SU-DHL-6 (cell line): ENCODE measurements at regions not wholly inside any gene's neighbourhood (a gene's known extent, or its start where the extent isn't known, plus 50 kb on each side); places are given as distances from the start of the nearest gene placed in this dataset.

Experiments
- H2AFZ ChIP-seq: fragments of 200-600 bp; sonication (generic); 2 replicates; pipeline ENCODE4 v1.6.1; 2014; ENCODE audit warnings: low read depth, mild to moderate bottlenecking, moderate library complexity, mixed read lengths, antibody characterized with exemption, low read length; ENCODE audit not compliant: severe bottlenecking
- H3F3A ChIP-seq: fragments of 200-600 bp; shearing (Covaris generic); 2 replicates; pipeline ENCODE4 v1.6.0; 2016; ENCODE audit warnings: antibody characterized with exemption, mild to moderate bottlenecking; ENCODE audit not compliant: insufficient read depth
- H3K27ac ChIP-seq: fragments of 200-600 bp; sonication (generic); 2 replicates; pipeline ENCODE4 v1.5.1; 2016; ENCODE audit warnings: low read depth, mild to moderate bottlenecking, low read length, moderate library complexity, mixed read lengths
- H3K27me3 ChIP-seq: fragments of 200-600 bp; sonication (generic), shearing (Covaris generic); 2 replicates; pipeline ENCODE4 v1.6.0; 2014; ENCODE audit warnings: mild to moderate bottlenecking, low read length
- H3K36me3 ChIP-seq: fragments of 200-600 bp; sonication (generic); 2 replicates; pipeline ENCODE4 v1.6.1; 2014; ENCODE audit warnings: mild to moderate bottlenecking, low read length, mixed read lengths
- H3K4me2 ChIP-seq: fragments of 300-600, 200-600 bp; shearing (Covaris generic), sonication (generic); 2 replicates; pipeline ENCODE4 v1.6.0; 2014; ENCODE audit warnings: low read length, low read depth, mild to moderate bottlenecking; ENCODE audit not compliant: poor library complexity, severe bottlenecking
- H3K4me3 ChIP-seq: fragments of 200-600 bp; sonication (generic); 2 replicates; pipeline ENCODE4 v1.5.1; 2014; ENCODE audit warnings: antibody characterized with exemption, low read length, mild to moderate bottlenecking, mixed read lengths; ENCODE audit not compliant: insufficient read depth, poor library complexity, severe bottlenecking
- H3K79me2 ChIP-seq: fragments of 200-600 bp; sonication (generic); 2 replicates; pipeline ENCODE4 v1.6.1; 2014; ENCODE audit warnings: mild to moderate bottlenecking, low read length, moderate library complexity; ENCODE audit not compliant: insufficient read depth
- H3K9ac ChIP-seq: fragments of 200-600 bp; sonication (generic); 2 replicates; pipeline ENCODE4 v1.7.0; 2014; ENCODE audit warnings: mild to moderate bottlenecking, low read length
- H3K9me2 ChIP-seq: fragments of 200-600 bp; sonication (generic); replicated peaks from 2 replicates; pipeline ENCODE4 v1.6.1; 2014; ENCODE audit warnings: low read length; ENCODE audit not compliant: insufficient read depth
- H3K9me3 ChIP-seq: fragments of 200-600 bp; sonication (generic); 2 replicates; pipeline ENCODE4 v1.6.1; 2014; ENCODE audit warnings: low read length, mixed read lengths; ENCODE audit not compliant: insufficient read depth
- H4K20me1 ChIP-seq: fragments of 200-600 bp; sonication (generic); 2 replicates; pipeline ENCODE4 v1.6.1; 2014; ENCODE audit warnings: low read depth, mild to moderate bottlenecking, antibody characterized with exemption, low read length, moderate library complexity, mixed read lengths
- CTCF ChIP-seq: fragments of 200-600 bp; sonication (generic); IDR thresholded peaks from one replicate; pipeline ENCODE4 v1.5.1; 2017; ENCODE audit warnings: antibody characterized with exemption, mild to moderate bottlenecking, low read length, moderate library complexity; ENCODE audit not compliant: insufficient read depth, poor library complexity, severe bottlenecking
- EZH2phosphoT487 ChIP-seq: fragments of 200-600 bp; sonication (generic), shearing (Covaris generic); conservative IDR thresholded peaks from 2 replicates; pipeline ENCODE4 v1.6.1; 2018; ENCODE audit warnings: mild to moderate bottlenecking, antibody characterized with exemption, low read length, moderate library complexity, mixed read lengths

- TF ChIP-seq CTCF (no peak), EZH2phosphoT487 (no peak)
- Histone ChIP-seq H3K9ac (no peak overlapping the region), H4K20me1 (no peaks in the 10 kb centered on the region), H3K79me2 (no peaks in the 10 kb centered on the region), H3K9me2 (no peaks in the 10 kb centered on the region), H3K36me3 (no peaks in the 10 kb centered on the region), H2AFZ (no peak overlapping the region), H3K27me3 (no peaks in the 10 kb centered on the region), H3F3A (no peaks in the 10 kb centered on the region), H3K4me2 (no peak overlapping the region), H3K9me3 (no peaks in the 10 kb centered on the region), H3K27ac (no peak overlapping the region), H3K4me3 (no peak overlapping the region)
Measured at GRCh38 chr4:53959343-53960120, 104.9 kb downstream of the CHIC2 start.

- H3K9me3 ChIP-seq, result no peaks in the 10 kb centered on the region
- no peaks in the 10 kb centered on the region for H3K27me3 ChIP-seq
- H3F3A ChIP-seq, result no peaks in the 10 kb centered on the region
- H3K4me2 ChIP-seq, result no peak overlapping the region
- TF ChIP-seq CTCF, result no peak
- TF ChIP-seq EZH2phosphoT487, result no peak
- no peaks in the 10 kb centered on the region for H4K20me1 ChIP-seq
- H3K79me2 ChIP-seq, result no peaks in the 10 kb centered on the region
- H3K9ac ChIP-seq, result no peak overlapping the region
- H2AFZ ChIP-seq, result no peak overlapping the region
- H3K27ac ChIP-seq, result no peak overlapping the region
- H3K4me3 ChIP-seq, result no peak overlapping the region
- H3K36me3 ChIP-seq, result no peaks in the 10 kb centered on the region
- H3K9me2 ChIP-seq, result no peaks in the 10 kb centered on the region
Measured at GRCh38 chr4:53956454-53956853, 108.0 kb downstream of the CHIC2 start.

- no peak overlapping the region for H3K4me3 ChIP-seq
- no peak for TF ChIP-seq CTCF
- TF ChIP-seq EZH2phosphoT487, result no peak
Measured at GRCh38 chr4:53956053-53956452, 108.4 kb downstream of the CHIC2 start.

More at GRCh38 chr4:53956053-53956452, 108.4 kb downstream of the CHIC2 start:
- no peaks in the 10 kb centered on the region for H3F3A ChIP-seq
- no peaks in the 10 kb centered on the region for H3K27me3 ChIP-seq
- no peaks in the 10 kb centered on the region for H4K20me1 ChIP-seq
- H3K9ac ChIP-seq, result no peak overlapping the region
- no peak overlapping the region for H3K4me2 ChIP-seq
- no peaks in the 10 kb centered on the region for H3K9me3 ChIP-seq
- no peak overlapping the region for H3K27ac ChIP-seq
- H2AFZ ChIP-seq, result no peak overlapping the region
- no peaks in the 10 kb centered on the region for H3K36me3 ChIP-seq
- H3K79me2 ChIP-seq, result no peaks in the 10 kb centered on the region
- H3K9me2 ChIP-seq, result no peaks in the 10 kb centered on the region
